ENCODE measurements at regions not wholly inside any gene's neighbourhood (a gene's known extent, or its start where the extent isn't known, plus 50 kb on each side); places are given as distances from the start of the nearest gene placed in this dataset.

GRCh38 chr11:130781931-130782330 lies 134.3 kb downstream of the SNX19 start:
- TF ChIP-seq CTCF (IDR thresholded peaks at IDR 0.05) (no peak), POLR2A (IDR thresholded peaks at IDR 0.05) (no peak)

Measured in uterus (tissue), 2 donors.